DOHH2 (cell line): ENCODE measurements at regions not wholly inside any gene's neighbourhood (a gene's known extent, or its start where the extent isn't known, plus 50 kb on each side); places are given as distances from the start of the nearest gene placed in this dataset.

Experiments
- H3F3A ChIP-seq: fragments of 200-600 bp; sonication (generic), shearing (Covaris generic); 2 replicates; pipeline ENCODE4 v1.6.0; 2016; ENCODE audit warnings: antibody characterized with exemption, mild to moderate bottlenecking; ENCODE audit not compliant: control insufficient read depth, insufficient read depth
- H3K27ac ChIP-seq: fragments of 200-600 bp; sonication (generic); 2 replicates; pipeline ENCODE4 v1.5.1; 2014; ENCODE audit warnings: low read depth, mild to moderate bottlenecking, low read length, moderate library complexity
- H3K27me3 ChIP-seq: fragments of 200-600 bp; sonication (generic); 2 replicates; pipeline ENCODE4 v1.6.1; 2014; ENCODE audit warnings: mild to moderate bottlenecking, low read length, mixed read lengths; ENCODE audit not compliant: control insufficient read depth
- H3K36me3 ChIP-seq: fragments of 200-600 bp; sonication (generic); 2 replicates; pipeline ENCODE4 v1.6.1; 2014; ENCODE audit warnings: mild to moderate bottlenecking, low read length, moderate library complexity, mixed read lengths; ENCODE audit not compliant: control insufficient read depth
- H3K4me1 ChIP-seq: fragments of 200-600 bp; sonication (generic); 2 replicates; pipeline ENCODE4 v1.6.1; 2014; ENCODE audit warnings: mild to moderate bottlenecking, low read length, mixed read lengths; ENCODE audit not compliant: control insufficient read depth
- H3K4me2 ChIP-seq: fragments of 200-600 bp; sonication (generic); 2 replicates; pipeline ENCODE4 v1.6.0; 2014; ENCODE audit warnings: mild to moderate bottlenecking, low read length, moderate library complexity
- H3K4me3 ChIP-seq: fragments of 200-600 bp; sonication (generic); 2 replicates; pipeline ENCODE4 v1.5.1; 2014; ENCODE audit warnings: mild to moderate bottlenecking, low read length, mixed read lengths
- H3K79me2 ChIP-seq: fragments of 200-600 bp; sonication (generic); 2 replicates; pipeline ENCODE4 v1.6.1; 2014; ENCODE audit warnings: mild to moderate bottlenecking, low read length, mixed read lengths; ENCODE audit not compliant: control insufficient read depth
- H3K9me2 ChIP-seq: fragments of 200-600 bp; sonication (generic); replicated peaks from 2 replicates; pipeline ENCODE4 v1.6.1; 2014; ENCODE audit warnings: mild to moderate bottlenecking, low read length, mixed read lengths; ENCODE audit not compliant: control insufficient read depth
- H3K9me3 ChIP-seq: fragments of 200-600 bp; sonication (generic); 2 replicates; pipeline ENCODE4 v1.6.1; 2014; ENCODE audit warnings: antibody characterized with exemption, low read length, mixed read lengths; ENCODE audit not compliant: control insufficient read depth, insufficient read depth
- H4K20me1 ChIP-seq: fragments of 200-600 bp; sonication (generic); 2 replicates; pipeline ENCODE4 v1.6.0; 2014; ENCODE audit warnings: low read depth, mild to moderate bottlenecking, antibody characterized with exemption, low read length, moderate library complexity; ENCODE audit not compliant: control insufficient read depth, insufficient read depth
- EZH2phosphoT487 ChIP-seq: fragments of 200-600 bp; sonication (generic); IDR thresholded peaks from 2 replicates; pipeline ENCODE4 v1.6.1; 2017; ENCODE audit warnings: borderline replicate concordance, mild to moderate bottlenecking, antibody characterized with exemption, low read length, moderate library complexity, mixed read lengths
- TF ChIP-seq, protein P1 (sequence below): fragments of 200-600 bp; sonication (generic); IDR thresholded peaks from one replicate; pipeline ENCODE4 v1.5.1; 2014; ENCODE audit warnings: antibody characterized with exemption, mild to moderate bottlenecking, low read depth, low read length; ENCODE audit not compliant: poor library complexity, severe bottlenecking

DNA sequence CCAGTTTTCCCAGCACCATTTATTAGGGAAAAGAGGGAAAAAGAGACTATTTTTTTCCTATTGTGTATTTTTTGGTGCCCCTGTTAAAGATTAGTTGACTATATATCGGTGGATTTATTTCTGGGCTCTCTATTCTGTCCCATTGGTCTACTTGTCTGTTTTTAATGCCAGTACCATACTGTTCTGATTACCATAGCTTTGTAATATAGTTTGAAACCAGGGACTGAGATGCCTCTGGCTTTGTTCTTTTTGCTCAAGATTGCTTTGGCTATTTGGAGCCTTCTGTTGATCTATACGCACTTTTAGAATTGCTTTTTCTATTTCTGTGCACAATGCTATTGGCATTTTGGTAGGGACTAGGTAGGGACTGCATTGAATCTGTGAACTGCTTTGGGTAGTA, 151.7 kb downstream of the ADCYAP1 start:
- H3K4me3 ChIP-seq = no peak overlapping the region
- H3F3A ChIP-seq = no peaks in the 10 kb centered on the region
- H3K9me3 ChIP-seq = 0 out of 2 replicates have a peak, but pooled peaks cover 3% of the 10 kb centered on the region
- H3K27me3 ChIP-seq = no peaks in the 10 kb centered on the region
- H3K4me1 ChIP-seq = no peaks in the 10 kb centered on the region
- no peak overlapping the region for H3K27ac ChIP-seq
- H3K4me2 ChIP-seq = no peak overlapping the region
- no peaks in the 10 kb centered on the region for H3K9me2 ChIP-seq
- TF ChIP-seq, protein P1, sequence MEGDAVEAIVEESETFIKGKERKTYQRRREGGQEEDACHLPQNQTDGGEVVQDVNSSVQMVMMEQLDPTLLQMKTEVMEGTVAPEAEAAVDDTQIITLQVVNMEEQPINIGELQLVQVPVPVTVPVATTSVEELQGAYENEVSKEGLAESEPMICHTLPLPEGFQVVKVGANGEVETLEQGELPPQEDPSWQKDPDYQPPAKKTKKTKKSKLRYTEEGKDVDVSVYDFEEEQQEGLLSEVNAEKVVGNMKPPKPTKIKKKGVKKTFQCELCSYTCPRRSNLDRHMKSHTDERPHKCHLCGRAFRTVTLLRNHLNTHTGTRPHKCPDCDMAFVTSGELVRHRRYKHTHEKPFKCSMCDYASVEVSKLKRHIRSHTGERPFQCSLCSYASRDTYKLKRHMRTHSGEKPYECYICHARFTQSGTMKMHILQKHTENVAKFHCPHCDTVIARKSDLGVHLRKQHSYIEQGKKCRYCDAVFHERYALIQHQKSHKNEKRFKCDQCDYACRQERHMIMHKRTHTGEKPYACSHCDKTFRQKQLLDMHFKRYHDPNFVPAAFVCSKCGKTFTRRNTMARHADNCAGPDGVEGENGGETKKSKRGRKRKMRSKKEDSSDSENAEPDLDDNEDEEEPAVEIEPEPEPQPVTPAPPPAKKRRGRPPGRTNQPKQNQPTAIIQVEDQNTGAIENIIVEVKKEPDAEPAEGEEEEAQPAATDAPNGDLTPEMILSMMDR = no peak
- no peak for TF ChIP-seq EZH2phosphoT487
- no peaks in the 10 kb centered on the region for H3K36me3 ChIP-seq
- no peaks in the 10 kb centered on the region for H3K79me2 ChIP-seq
- H4K20me1 ChIP-seq = no peaks in the 10 kb centered on the region

DNA sequence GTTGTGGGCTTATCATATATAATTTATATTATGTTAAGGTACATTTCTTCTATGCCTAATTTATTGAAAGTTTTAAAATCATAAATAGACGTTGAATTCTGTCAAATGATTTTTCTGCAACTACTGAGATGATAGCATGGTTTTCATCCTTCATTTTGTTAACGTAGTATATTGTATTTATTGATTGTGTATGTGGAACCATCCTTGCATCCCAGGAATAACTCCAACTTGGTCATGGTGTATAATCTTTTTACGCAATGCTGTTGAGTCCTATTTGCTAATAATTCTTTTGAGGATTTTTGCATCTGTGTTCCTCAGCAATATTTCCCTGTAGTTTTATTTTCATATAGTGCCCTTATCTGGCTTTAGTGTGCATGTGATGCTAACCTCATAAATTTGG, 152.7 kb downstream of the ADCYAP1 start:
- H3K27me3 ChIP-seq = no peaks in the 10 kb centered on the region
- no peaks in the 10 kb centered on the region for H3K79me2 ChIP-seq
- TF ChIP-seq, protein P1 = no peak
- TF ChIP-seq EZH2phosphoT487 = no peak
- H3F3A ChIP-seq = no peaks in the 10 kb centered on the region
- H3K36me3 ChIP-seq = no peaks in the 10 kb centered on the region
- H3K27ac ChIP-seq = no peak overlapping the region
- no peaks in the 10 kb centered on the region for H4K20me1 ChIP-seq
- H3K4me1 ChIP-seq = no peaks in the 10 kb centered on the region
- no peak overlapping the region for H3K4me3 ChIP-seq
- H3K4me2 ChIP-seq = no peak overlapping the region
- no peaks in the 10 kb centered on the region for H3K9me2 ChIP-seq
- H3K9me3 ChIP-seq = 0 out of 2 replicates have a peak, but pooled peaks cover 3% of the 10 kb centered on the region

DNA sequence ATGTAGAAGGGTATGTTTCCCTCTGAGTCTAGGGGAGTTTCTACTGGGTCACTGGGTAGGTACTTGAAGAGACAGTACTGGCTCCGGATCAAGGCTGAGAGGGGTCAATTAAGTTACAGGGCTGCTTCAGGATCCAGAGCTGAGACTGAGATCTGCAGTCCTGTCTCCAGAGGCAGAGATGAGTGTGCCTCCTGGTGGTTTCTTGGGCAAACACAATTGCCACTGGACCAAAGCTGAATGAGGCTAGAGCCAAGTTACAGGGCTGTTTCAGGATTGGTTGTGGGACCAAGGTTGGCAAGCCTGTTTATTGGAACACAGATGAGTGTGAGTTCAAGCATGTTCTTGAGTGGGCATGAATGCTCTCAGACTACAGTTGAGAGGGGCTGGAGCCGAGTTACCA, 157.9 kb downstream of the ADCYAP1 start:
- Histone ChIP-seq H3K4me2 (no peak overlapping the region), H3K4me3 (no peak overlapping the region), H3K9me2 (no peaks in the 10 kb centered on the region), H3K79me2 (no peaks in the 10 kb centered on the region), H3K9me3 (no peaks in the 10 kb centered on the region), H3K36me3 (no peaks in the 10 kb centered on the region), H3K4me1 (no peaks in the 10 kb centered on the region), H3K27me3 (no peaks in the 10 kb centered on the region), H3F3A (no peaks in the 10 kb centered on the region), H4K20me1 (no peaks in the 10 kb centered on the region), H3K27ac (no peak overlapping the region)
- no peak for TF ChIP-seq EZH2phosphoT487
- TF ChIP-seq, protein P1 = no peak

DNA sequence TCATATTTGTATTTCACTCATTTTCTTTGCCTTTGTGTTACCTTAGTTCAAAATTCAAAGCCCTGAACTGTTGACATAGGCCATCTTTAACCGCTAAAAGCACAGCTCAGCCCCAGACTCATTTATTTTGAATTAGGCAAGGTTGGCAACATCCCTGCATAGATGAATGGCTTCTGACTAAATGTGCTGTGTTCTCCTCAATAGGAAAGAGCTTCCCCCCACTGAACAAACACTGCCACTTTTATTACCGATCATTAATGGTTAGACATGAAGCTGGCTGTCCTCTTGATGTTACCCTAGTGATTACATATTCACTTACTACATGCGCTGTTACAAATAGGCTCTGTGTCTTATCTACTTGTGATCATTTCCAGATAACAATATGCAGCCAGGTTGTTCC, 170.7 kb downstream of the ADCYAP1 start:
- no peak for TF ChIP-seq EZH2phosphoT487
- TF ChIP-seq, protein P1 = no peak
- H3F3A ChIP-seq = no peaks in the 10 kb centered on the region
- H3K9me2 ChIP-seq = no peaks in the 10 kb centered on the region
- no peaks in the 10 kb centered on the region for H3K9me3 ChIP-seq
- no peaks in the 10 kb centered on the region for H3K4me1 ChIP-seq
- H3K27ac ChIP-seq = no peak overlapping the region
- H3K4me3 ChIP-seq = no peak overlapping the region
- H4K20me1 ChIP-seq = no peaks in the 10 kb centered on the region
- no peaks in the 10 kb centered on the region for H3K36me3 ChIP-seq
- no peaks in the 10 kb centered on the region for H3K79me2 ChIP-seq
- H3K27me3 ChIP-seq = no peaks in the 10 kb centered on the region
- no peak overlapping the region for H3K4me2 ChIP-seq
